DOHH2 (cell line): ENCODE measurements at regions not wholly inside any gene's neighbourhood (a gene's known extent, or its start where the extent isn't known, plus 50 kb on each side); places are given as distances from the start of the nearest gene placed in this dataset.

Experiments
- H3F3A ChIP-seq: fragments of 200-600 bp; sonication (generic), shearing (Covaris generic); 2 replicates; pipeline ENCODE4 v1.6.0; 2016; ENCODE audit warnings: antibody characterized with exemption, mild to moderate bottlenecking; ENCODE audit not compliant: control insufficient read depth, insufficient read depth
- H3K27ac ChIP-seq: fragments of 200-600 bp; sonication (generic); 2 replicates; pipeline ENCODE4 v1.5.1; 2014; ENCODE audit warnings: low read depth, mild to moderate bottlenecking, low read length, moderate library complexity
- H3K27me3 ChIP-seq: fragments of 200-600 bp; sonication (generic); 2 replicates; pipeline ENCODE4 v1.6.1; 2014; ENCODE audit warnings: mild to moderate bottlenecking, low read length, mixed read lengths; ENCODE audit not compliant: control insufficient read depth
- H3K36me3 ChIP-seq: fragments of 200-600 bp; sonication (generic); 2 replicates; pipeline ENCODE4 v1.6.1; 2014; ENCODE audit warnings: mild to moderate bottlenecking, low read length, moderate library complexity, mixed read lengths; ENCODE audit not compliant: control insufficient read depth
- H3K4me1 ChIP-seq: fragments of 200-600 bp; sonication (generic); 2 replicates; pipeline ENCODE4 v1.6.1; 2014; ENCODE audit warnings: mild to moderate bottlenecking, low read length, mixed read lengths; ENCODE audit not compliant: control insufficient read depth
- H3K4me2 ChIP-seq: fragments of 200-600 bp; sonication (generic); 2 replicates; pipeline ENCODE4 v1.6.0; 2014; ENCODE audit warnings: mild to moderate bottlenecking, low read length, moderate library complexity
- H3K4me3 ChIP-seq: fragments of 200-600 bp; sonication (generic); 2 replicates; pipeline ENCODE4 v1.5.1; 2014; ENCODE audit warnings: mild to moderate bottlenecking, low read length, mixed read lengths
- H3K79me2 ChIP-seq: fragments of 200-600 bp; sonication (generic); 2 replicates; pipeline ENCODE4 v1.6.1; 2014; ENCODE audit warnings: mild to moderate bottlenecking, low read length, mixed read lengths; ENCODE audit not compliant: control insufficient read depth
- H3K9me2 ChIP-seq: fragments of 200-600 bp; sonication (generic); replicated peaks from 2 replicates; pipeline ENCODE4 v1.6.1; 2014; ENCODE audit warnings: mild to moderate bottlenecking, low read length, mixed read lengths; ENCODE audit not compliant: control insufficient read depth
- H3K9me3 ChIP-seq: fragments of 200-600 bp; sonication (generic); 2 replicates; pipeline ENCODE4 v1.6.1; 2014; ENCODE audit warnings: antibody characterized with exemption, low read length, mixed read lengths; ENCODE audit not compliant: control insufficient read depth, insufficient read depth
- H4K20me1 ChIP-seq: fragments of 200-600 bp; sonication (generic); 2 replicates; pipeline ENCODE4 v1.6.0; 2014; ENCODE audit warnings: low read depth, mild to moderate bottlenecking, antibody characterized with exemption, low read length, moderate library complexity; ENCODE audit not compliant: control insufficient read depth, insufficient read depth
- EZH2phosphoT487 ChIP-seq: fragments of 200-600 bp; sonication (generic); IDR thresholded peaks from 2 replicates; pipeline ENCODE4 v1.6.1; 2017; ENCODE audit warnings: borderline replicate concordance, mild to moderate bottlenecking, antibody characterized with exemption, low read length, moderate library complexity, mixed read lengths
- TF ChIP-seq, protein P1 (sequence below): fragments of 200-600 bp; sonication (generic); IDR thresholded peaks from one replicate; pipeline ENCODE4 v1.5.1; 2014; ENCODE audit warnings: antibody characterized with exemption, mild to moderate bottlenecking, low read depth, low read length; ENCODE audit not compliant: poor library complexity, severe bottlenecking

DNA sequence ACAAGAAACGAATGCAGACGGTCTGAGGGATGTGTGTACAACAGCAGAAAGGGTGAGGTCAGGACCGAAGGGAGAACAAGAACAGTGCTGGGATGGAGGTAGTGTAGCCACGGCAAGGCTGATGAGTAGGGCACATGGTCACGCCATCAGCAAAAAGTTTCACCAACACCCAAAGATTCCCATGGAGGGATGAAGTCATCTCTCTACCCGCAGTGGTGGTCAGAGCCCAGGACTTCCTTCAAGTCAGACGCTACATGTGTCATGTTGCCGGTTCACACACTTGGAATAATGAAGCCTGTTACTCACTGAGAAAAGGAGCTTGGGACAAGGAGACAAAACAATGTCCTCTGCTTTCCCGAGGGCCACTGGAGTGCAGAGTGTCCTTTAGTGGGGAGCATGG is 79.7 kb downstream of the SALL1 start:
- Histone ChIP-seq H3K9me3 (no peaks in the 10 kb centered on the region), H3K9me2 (no peaks in the 10 kb centered on the region), H4K20me1 (no peaks in the 10 kb centered on the region), H3K4me3 (no peak overlapping the region), H3K36me3 (no peaks in the 10 kb centered on the region), H3F3A (no peaks in the 10 kb centered on the region), H3K4me1 (no peaks in the 10 kb centered on the region), H3K27me3 (no peaks in the 10 kb centered on the region), H3K27ac (no peak overlapping the region), H3K79me2 (no peaks in the 10 kb centered on the region), H3K4me2 (no peak overlapping the region)
- TF ChIP-seq EZH2phosphoT487: no peak
- TF ChIP-seq, protein P1, sequence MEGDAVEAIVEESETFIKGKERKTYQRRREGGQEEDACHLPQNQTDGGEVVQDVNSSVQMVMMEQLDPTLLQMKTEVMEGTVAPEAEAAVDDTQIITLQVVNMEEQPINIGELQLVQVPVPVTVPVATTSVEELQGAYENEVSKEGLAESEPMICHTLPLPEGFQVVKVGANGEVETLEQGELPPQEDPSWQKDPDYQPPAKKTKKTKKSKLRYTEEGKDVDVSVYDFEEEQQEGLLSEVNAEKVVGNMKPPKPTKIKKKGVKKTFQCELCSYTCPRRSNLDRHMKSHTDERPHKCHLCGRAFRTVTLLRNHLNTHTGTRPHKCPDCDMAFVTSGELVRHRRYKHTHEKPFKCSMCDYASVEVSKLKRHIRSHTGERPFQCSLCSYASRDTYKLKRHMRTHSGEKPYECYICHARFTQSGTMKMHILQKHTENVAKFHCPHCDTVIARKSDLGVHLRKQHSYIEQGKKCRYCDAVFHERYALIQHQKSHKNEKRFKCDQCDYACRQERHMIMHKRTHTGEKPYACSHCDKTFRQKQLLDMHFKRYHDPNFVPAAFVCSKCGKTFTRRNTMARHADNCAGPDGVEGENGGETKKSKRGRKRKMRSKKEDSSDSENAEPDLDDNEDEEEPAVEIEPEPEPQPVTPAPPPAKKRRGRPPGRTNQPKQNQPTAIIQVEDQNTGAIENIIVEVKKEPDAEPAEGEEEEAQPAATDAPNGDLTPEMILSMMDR: no peak

DNA sequence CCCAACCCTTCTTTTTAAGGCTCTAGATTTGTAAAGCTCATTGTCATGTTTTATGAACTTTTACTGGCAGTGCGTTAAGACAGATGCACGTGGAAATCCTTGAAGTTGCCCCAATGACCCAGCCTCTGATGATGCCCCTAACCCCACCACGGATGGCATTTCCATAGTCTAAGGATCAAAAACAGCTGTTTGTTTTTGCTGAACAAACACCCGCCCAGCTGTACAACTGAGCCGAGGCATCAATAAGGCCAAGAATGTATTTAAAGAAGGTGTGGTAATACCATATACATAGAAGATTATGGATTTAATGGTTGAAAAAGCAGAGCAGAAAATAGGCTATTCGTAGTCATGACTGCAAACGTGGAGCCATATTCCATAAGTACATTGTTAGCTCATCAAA is 83.7 kb downstream of the SALL1 start:
- no peaks in the 10 kb centered on the region for H3K36me3 ChIP-seq
- no peaks in the 10 kb centered on the region for H3K79me2 ChIP-seq
- H3K9me3 ChIP-seq: no peaks in the 10 kb centered on the region
- no peak overlapping the region for H3K27ac ChIP-seq
- no peaks in the 10 kb centered on the region for H3F3A ChIP-seq
- H3K9me2 ChIP-seq: no peaks in the 10 kb centered on the region
- no peaks in the 10 kb centered on the region for H3K27me3 ChIP-seq
- no peaks in the 10 kb centered on the region for H4K20me1 ChIP-seq
- H3K4me3 ChIP-seq: no peak overlapping the region
- no peaks in the 10 kb centered on the region for H3K4me1 ChIP-seq
- H3K4me2 ChIP-seq: no peak overlapping the region
- TF ChIP-seq, protein P1: no peak
- no peak for TF ChIP-seq EZH2phosphoT487

DNA sequence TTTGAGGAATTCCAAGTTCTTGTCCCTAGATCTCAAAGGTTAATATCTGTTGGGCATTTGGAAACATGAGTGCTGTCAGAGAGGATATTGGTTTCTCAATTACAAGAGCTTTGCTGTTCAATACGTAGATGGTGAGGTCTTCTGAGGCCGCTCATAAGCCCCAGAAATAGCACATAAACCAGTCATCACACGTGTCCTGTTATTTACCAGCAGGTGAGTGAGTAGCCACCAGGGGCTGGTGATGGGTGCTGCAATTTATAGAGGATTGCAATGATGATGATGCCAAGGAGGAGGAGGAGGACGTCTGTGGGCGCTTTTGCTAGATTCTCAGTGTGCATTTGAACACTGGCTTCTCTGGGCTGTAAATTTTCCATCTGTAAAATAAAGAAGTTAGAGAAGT is 89.0 kb downstream of the SALL1 start:
- TF ChIP-seq, protein P1: no peak
- TF ChIP-seq EZH2phosphoT487: no peak
- H3K9me3 ChIP-seq: no peaks in the 10 kb centered on the region
- H3K4me3 ChIP-seq: no peak overlapping the region
- H3K27ac ChIP-seq: no peak overlapping the region
- H3K79me2 ChIP-seq: no peaks in the 10 kb centered on the region
- H3K4me1 ChIP-seq: no peaks in the 10 kb centered on the region
- H3K9me2 ChIP-seq: no peaks in the 10 kb centered on the region
- H3K36me3 ChIP-seq: no peaks in the 10 kb centered on the region
- no peaks in the 10 kb centered on the region for H3K27me3 ChIP-seq
- H4K20me1 ChIP-seq: no peaks in the 10 kb centered on the region
- no peak overlapping the region for H3K4me2 ChIP-seq
- H3F3A ChIP-seq: no peaks in the 10 kb centered on the region

DNA sequence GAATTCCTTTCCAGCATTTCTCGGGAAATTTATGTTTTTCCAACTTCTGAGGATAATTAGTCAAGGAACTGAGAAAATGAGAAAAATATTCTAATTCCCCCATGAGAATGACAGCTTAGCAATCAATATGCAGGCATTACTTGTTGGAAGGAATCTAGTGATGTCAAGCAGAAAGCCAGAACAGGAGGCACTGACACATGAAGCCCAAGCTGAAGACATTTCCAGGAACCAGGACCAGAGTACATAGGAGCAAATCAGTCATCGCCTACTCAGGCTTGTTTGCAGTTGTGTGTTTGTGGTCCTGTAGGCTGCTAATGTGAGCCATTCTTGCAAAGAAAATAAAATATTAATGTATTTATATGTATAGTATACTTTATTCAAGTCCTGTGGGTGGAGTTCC is 89.7 kb downstream of the SALL1 start:
- Histone ChIP-seq H3K27me3 (no peaks in the 10 kb centered on the region), H4K20me1 (no peaks in the 10 kb centered on the region), H3K4me2 (no peak overlapping the region), H3F3A (no peaks in the 10 kb centered on the region), H3K36me3 (no peaks in the 10 kb centered on the region), H3K9me3 (no peaks in the 10 kb centered on the region), H3K79me2 (no peaks in the 10 kb centered on the region), H3K9me2 (no peaks in the 10 kb centered on the region), H3K27ac (no peak overlapping the region), H3K4me1 (no peaks in the 10 kb centered on the region), H3K4me3 (no peak overlapping the region)
- TF ChIP-seq, protein P1: no peak
- no peak for TF ChIP-seq EZH2phosphoT487
